CD14-positive monocyte (primary cell): ENCODE measurements at regions not wholly inside any gene's neighbourhood (a gene's known extent, or its start where the extent isn't known, plus 50 kb on each side); places are given as distances from the start of the nearest gene placed in this dataset.

ENCODE experiments used
- DNase-seq, 3 donors: peaks; one replicate each; pipeline ENCODE4 v3.0.0-alpha.2; 2011 to 2022
- H2AFZ ChIP-seq: 2 replicates; pipeline ENCODE4 v1.6.0; 2012; ENCODE audit warnings: mild to moderate bottlenecking, low read depth, low read length, inconsistent platforms; ENCODE audit not compliant: insufficient read depth, poor library complexity, severe bottlenecking
- H3K27ac ChIP-seq, 2 donors: 1 replicate in 1 of 2; 2 replicates in 1 of 2; pipeline ENCODE4 v1.5.1; 2012 to 2013; ENCODE audit warnings: low read length in 2 of 2, control low read depth in 1 of 2, inconsistent platforms in 1 of 2, low read depth in 1 of 2, mild to moderate bottlenecking in 1 of 2
- H3K27me3 ChIP-seq, 2 donors: one replicate each; pipeline versions ENCODE4 v1.6.0 to v1.6.1; 2011 to 2013; ENCODE audit warnings: low read length in 2 of 2; ENCODE audit not compliant: control insufficient read depth in 2 of 2, insufficient read depth in 2 of 2
- H3K36me3 ChIP-seq, 2 donors: replicated peaks in 1 of 2; 1 replicate in 1 of 2; 2 replicates in 1 of 2; pipeline versions ENCODE4 v1.5.1 to v1.6.1; 2012 to 2013; ENCODE audit warnings: low read length in 2 of 2, control low read depth in 1 of 2, inconsistent platforms in 1 of 2, mild to moderate bottlenecking in 1 of 2; ENCODE audit not compliant: insufficient read depth in 2 of 2, control insufficient read depth in 1 of 2
- H3K4me1 ChIP-seq, 2 donors: 1 replicate in 1 of 2; 2 replicates in 1 of 2; pipeline versions ENCODE4 v1.5.1 to v1.6.1; 2012 to 2013; ENCODE audit warnings: low read length in 2 of 2, control low read depth in 1 of 2, inconsistent platforms in 1 of 2, mild to moderate bottlenecking in 1 of 2, moderate library complexity in 1 of 2; ENCODE audit not compliant: insufficient read depth in 2 of 2, control insufficient read depth in 1 of 2
- H3K4me2 ChIP-seq: replicated peaks from 2 replicates; pipeline ENCODE3; 2012; ENCODE audit warnings: low read length, moderate library complexity, mild to moderate bottlenecking; ENCODE audit not compliant: poor library complexity, severe bottlenecking; ENCODE audit errors: extremely low read depth
- H3K4me3 ChIP-seq, 3 experiments: fragments of 200-600 bp in 1 of 3; sonication (generic) in 1 of 3; replicated peaks in 1 of 3; 1 replicate in 2 of 3; 2 replicates in 1 of 3; pipeline ENCODE4 v1.5.1; 2011 to 2013; ENCODE audit warnings: low read length in 3 of 3, mild to moderate bottlenecking in 3 of 3, control low read depth in 2 of 3, low read depth in 2 of 3, inconsistent platforms in 1 of 3, moderate library complexity in 1 of 3
- H3K79me2 ChIP-seq: 2 replicates; pipeline ENCODE4 v1.6.0; 2012; ENCODE audit warnings: mild to moderate bottlenecking, control low read depth, inconsistent platforms, low read length, moderate library complexity; ENCODE audit not compliant: insufficient read depth
- H3K9ac ChIP-seq: 2 replicates; pipeline ENCODE4 v1.6.0; 2017; ENCODE audit warnings: low read length, mild to moderate bottlenecking; ENCODE audit not compliant: insufficient read depth, poor library complexity, severe bottlenecking
- H3K9me3 ChIP-seq, 2 donors: replicated peaks in 1 of 2; 1 replicate in 1 of 2; 2 replicates in 1 of 2; pipeline versions ENCODE4 v1.5.1 to v1.6.1; 2012 to 2013; ENCODE audit warnings: low read length in 2 of 2, control low read depth in 1 of 2; ENCODE audit not compliant: control insufficient read depth in 1 of 2, insufficient read depth in 1 of 2
- H4K20me1 ChIP-seq: 2 replicates; pipeline ENCODE4 v1.6.0; 2012; ENCODE audit warnings: mild to moderate bottlenecking, low read length, control low read depth, moderate library complexity; ENCODE audit not compliant: insufficient read depth
- H3K27ac Mint-ChIP-seq, 7 donors: one replicate each; pipeline ENCODE4 v1.8.0; 2020; ENCODE audit warnings: mild to moderate bottlenecking in 7 of 7, mixed read lengths in 7 of 7, moderate library complexity in 6 of 7, inconsistent platforms in 2 of 7
- H3K27me3 Mint-ChIP-seq, 3 donors: one replicate each; pipeline ENCODE4 v1.8.0; 2021 to 2022; ENCODE audit warnings: low read depth in 3 of 3, mild to moderate bottlenecking in 3 of 3, mixed read lengths in 3 of 3, moderate library complexity in 3 of 3, inconsistent platforms in 1 of 3
- H3K36me3 Mint-ChIP-seq, 2 donors: one replicate each; pipeline ENCODE4 v1.8.0; 2020; ENCODE audit warnings: mixed read lengths in 2 of 2, inconsistent platforms in 1 of 2, mild to moderate bottlenecking in 1 of 2
- H3K4me1 Mint-ChIP-seq: one replicate; pipeline ENCODE4 v1.8.0; 2020; ENCODE audit warnings: mild to moderate bottlenecking, mixed read lengths
- H3K4me3 Mint-ChIP-seq, 2 donors: one replicate each; pipeline ENCODE4 v1.8.0; 2020; ENCODE audit warnings: mild to moderate bottlenecking in 2 of 2, mixed read lengths in 2 of 2, moderate library complexity in 1 of 2
- H3K9me3 Mint-ChIP-seq, 7 donors: one replicate each; pipeline ENCODE4 v1.8.0; 2020 to 2022; ENCODE audit warnings: mixed read lengths in 7 of 7, mild to moderate bottlenecking in 6 of 7, moderate library complexity in 6 of 7, inconsistent platforms in 2 of 7
- WGBS: methylation state at CpG from one replicate; pipeline ENCODE4 v1.1.5; 2013; ENCODE audit warnings: missing lambda C conversion rate; ENCODE audit not compliant: insufficient coverage; 5-methylcytosine and 5-hydroxymethylcytosine counted together
- intact Hi-C, 2 donors: fragments of 100-400 bp; cut with micrococcal nuclease; formaldehyde crosslinking; loops; one replicate each; pipeline versions ENCODE4 v1.15.0 to v1.15.1; 2023
- TF ChIP-seq, protein P1 (sequence below): fragments of 200-600 bp; IDR thresholded peaks from one replicate; pipeline ENCODE4 v1.8.0; 2022; ENCODE audit warnings: antibody characterized with exemption, mild to moderate bottlenecking

DNA sequence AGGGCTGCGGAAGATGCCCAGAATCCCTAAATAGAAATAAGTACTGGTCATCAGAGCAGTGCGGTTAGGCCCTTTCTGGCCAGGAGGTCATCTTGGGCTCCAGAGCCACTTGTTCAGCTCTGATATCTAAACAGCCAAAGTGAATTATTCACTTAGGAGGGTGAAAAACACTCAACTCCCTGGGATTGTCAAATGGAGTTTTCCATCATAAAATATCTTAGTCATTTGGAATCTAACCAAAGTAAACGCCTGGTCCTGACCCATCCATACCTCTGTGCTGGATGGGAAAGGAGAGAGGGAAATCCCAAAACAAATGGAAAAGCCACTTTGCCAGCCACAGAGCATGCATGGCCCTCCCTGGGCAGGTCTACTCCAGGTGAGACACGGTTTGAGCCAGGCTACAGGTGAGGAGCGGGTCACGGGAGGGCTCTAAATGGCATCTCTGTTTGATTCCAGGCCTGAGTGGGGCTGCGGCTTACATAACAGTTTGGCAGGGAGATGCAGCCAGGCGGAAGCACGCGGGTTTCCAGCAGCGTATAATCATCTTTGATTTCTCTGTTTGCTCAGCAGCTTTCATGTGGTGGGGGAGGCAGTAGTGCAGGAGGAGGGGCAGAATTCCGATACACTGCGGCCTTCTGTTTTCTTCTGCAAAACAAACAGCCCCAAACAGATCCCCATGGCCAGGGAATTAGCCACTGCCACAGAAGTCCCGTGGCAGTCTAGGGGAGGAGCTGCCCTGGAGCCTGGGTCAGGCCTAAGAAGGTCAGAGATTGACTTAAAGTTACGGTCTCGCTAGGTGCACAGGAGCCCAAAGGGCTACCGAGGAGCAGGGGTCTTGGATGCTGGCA, 59.1 kb upstream of the ZNF648 start:
- H3K36me3 ChIP-seq: no peaks in the 10 kb centered on the region
- TF ChIP-seq, protein P1, sequence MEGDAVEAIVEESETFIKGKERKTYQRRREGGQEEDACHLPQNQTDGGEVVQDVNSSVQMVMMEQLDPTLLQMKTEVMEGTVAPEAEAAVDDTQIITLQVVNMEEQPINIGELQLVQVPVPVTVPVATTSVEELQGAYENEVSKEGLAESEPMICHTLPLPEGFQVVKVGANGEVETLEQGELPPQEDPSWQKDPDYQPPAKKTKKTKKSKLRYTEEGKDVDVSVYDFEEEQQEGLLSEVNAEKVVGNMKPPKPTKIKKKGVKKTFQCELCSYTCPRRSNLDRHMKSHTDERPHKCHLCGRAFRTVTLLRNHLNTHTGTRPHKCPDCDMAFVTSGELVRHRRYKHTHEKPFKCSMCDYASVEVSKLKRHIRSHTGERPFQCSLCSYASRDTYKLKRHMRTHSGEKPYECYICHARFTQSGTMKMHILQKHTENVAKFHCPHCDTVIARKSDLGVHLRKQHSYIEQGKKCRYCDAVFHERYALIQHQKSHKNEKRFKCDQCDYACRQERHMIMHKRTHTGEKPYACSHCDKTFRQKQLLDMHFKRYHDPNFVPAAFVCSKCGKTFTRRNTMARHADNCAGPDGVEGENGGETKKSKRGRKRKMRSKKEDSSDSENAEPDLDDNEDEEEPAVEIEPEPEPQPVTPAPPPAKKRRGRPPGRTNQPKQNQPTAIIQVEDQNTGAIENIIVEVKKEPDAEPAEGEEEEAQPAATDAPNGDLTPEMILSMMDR: no peak
- H3K9me3 ChIP-seq: no peaks in the 10 kb centered on the region
- H3K4me1 ChIP-seq: no peaks in the 10 kb centered on the region
- H3K27ac ChIP-seq: no peak overlapping the region
- intact Hi-C loops: no loop called here
- peaks cover 0 to 4% (median 4%) of the 10 kb centered on the region in 3 donors for H3K27me3 Mint-ChIP-seq
- no peak overlapping the region for H3K4me2 ChIP-seq
- no peaks in the 10 kb centered on the region for H3K36me3 Mint-ChIP-seq
- no peak for DNase-seq
- no peak overlapping the region for H3K4me3 Mint-ChIP-seq
- no peaks in the 10 kb centered on the region for H4K20me1 ChIP-seq
- H3K9ac ChIP-seq: no peak overlapping the region
- H3K9me3 Mint-ChIP-seq: peaks cover 0 to 4% (median 0%) of the 10 kb centered on the region in 7 donors
- no peak overlapping the region for H3K27ac Mint-ChIP-seq
- H3K4me1 Mint-ChIP-seq: no peaks in the 10 kb centered on the region
- peaks cover 1 to 5% of the 10 kb centered on the region in 2 donors for H3K27me3 ChIP-seq
- WGBS: 98% methylated on average over 8 of the region's 17 CpGs
- H3K79me2 ChIP-seq: no peaks in the 10 kb centered on the region
- H2AFZ ChIP-seq: no peak overlapping the region
- H3K4me3 ChIP-seq: no peak overlapping the region

DNA sequence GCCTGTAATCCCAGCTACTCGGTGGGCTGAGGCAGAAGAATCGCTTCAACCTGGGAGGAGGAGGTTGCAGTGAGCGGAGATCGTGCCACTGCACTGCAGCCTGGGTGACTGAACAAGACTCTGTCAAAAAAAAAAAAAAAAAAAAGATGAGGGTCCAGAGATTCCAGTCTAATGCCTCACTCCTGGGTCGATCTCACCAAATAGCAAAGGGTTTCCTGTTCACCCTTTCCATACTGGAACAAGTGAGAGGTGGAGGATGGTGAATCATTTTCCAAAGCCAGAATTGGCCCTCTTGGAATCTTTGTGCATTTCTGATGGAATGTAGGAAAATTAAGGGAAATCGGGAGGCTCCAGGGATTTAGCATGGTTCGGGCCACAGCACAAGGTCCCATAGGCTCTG, 58.1 kb upstream of the ZNF648 start:
- no peaks in the 10 kb centered on the region for H4K20me1 ChIP-seq
- WGBS: 100% methylated on average over 4 of the region's 7 CpGs
- DNase-seq: no peak
- no peak overlapping the region for H3K27ac ChIP-seq
- intact Hi-C loops: no loop called here
- no peak overlapping the region for H2AFZ ChIP-seq
- no peaks in the 10 kb centered on the region for H3K4me1 ChIP-seq
- no peaks in the 10 kb centered on the region for H3K4me1 Mint-ChIP-seq
- H3K4me3 Mint-ChIP-seq: no peak overlapping the region
- TF ChIP-seq, protein P1: no peak
- peaks cover 9 to 10% of the 10 kb centered on the region in 2 donors for H3K27me3 ChIP-seq
- no peaks in the 10 kb centered on the region for H3K36me3 Mint-ChIP-seq
- peaks cover 2 to 14% (median 10%) of the 10 kb centered on the region in 3 donors for H3K27me3 Mint-ChIP-seq
- H3K79me2 ChIP-seq: no peaks in the 10 kb centered on the region
- H3K9ac ChIP-seq: no peak overlapping the region
- no peak overlapping the region for H3K4me2 ChIP-seq
- no peaks in the 10 kb centered on the region for H3K36me3 ChIP-seq
- peaks cover 0 to 4% (median 0%) of the 10 kb centered on the region in 7 donors for H3K9me3 Mint-ChIP-seq
- H3K4me3 ChIP-seq: no peak overlapping the region
- H3K9me3 ChIP-seq: no peaks in the 10 kb centered on the region
- H3K27ac Mint-ChIP-seq: peak overlapping the region in 1 of 7 donors; percentile 54
